ENCODE measurements at regions not wholly inside any gene's neighbourhood (a gene's known extent, or its start where the extent isn't known, plus 50 kb on each side); places are given as distances from the start of the nearest gene placed in this dataset.

DNA sequence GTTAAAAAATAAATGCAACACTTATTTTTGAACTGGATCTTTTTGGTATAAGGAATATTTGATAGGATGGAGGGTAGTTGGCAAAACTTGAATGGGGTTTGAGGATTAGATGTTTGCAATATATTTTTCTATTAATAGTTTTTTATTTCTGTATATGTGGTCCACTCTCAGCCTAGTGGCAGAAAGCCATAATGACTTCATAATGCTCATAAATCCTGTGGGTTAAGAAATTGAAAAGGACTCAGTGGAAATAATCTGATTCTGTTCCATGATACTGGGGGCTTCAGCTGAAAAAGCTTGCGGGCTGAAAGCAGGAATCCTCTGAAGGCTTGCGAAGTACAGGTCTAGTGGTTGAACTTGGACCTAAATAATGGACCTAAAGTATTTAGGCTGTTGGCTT is 1028.6 kb upstream of the PRMT6 start (continued):
- no peak for TF ChIP-seq CHD4 (IDR thresholded peaks at IDR 0.05; ENCODE audit: borderline replicate concordance, low read length)
- TF ChIP-seq RARA (CRISPR knock-in tag; IDR thresholded peaks at IDR 0.05), result no peak
- TF ChIP-seq, protein P1, sequence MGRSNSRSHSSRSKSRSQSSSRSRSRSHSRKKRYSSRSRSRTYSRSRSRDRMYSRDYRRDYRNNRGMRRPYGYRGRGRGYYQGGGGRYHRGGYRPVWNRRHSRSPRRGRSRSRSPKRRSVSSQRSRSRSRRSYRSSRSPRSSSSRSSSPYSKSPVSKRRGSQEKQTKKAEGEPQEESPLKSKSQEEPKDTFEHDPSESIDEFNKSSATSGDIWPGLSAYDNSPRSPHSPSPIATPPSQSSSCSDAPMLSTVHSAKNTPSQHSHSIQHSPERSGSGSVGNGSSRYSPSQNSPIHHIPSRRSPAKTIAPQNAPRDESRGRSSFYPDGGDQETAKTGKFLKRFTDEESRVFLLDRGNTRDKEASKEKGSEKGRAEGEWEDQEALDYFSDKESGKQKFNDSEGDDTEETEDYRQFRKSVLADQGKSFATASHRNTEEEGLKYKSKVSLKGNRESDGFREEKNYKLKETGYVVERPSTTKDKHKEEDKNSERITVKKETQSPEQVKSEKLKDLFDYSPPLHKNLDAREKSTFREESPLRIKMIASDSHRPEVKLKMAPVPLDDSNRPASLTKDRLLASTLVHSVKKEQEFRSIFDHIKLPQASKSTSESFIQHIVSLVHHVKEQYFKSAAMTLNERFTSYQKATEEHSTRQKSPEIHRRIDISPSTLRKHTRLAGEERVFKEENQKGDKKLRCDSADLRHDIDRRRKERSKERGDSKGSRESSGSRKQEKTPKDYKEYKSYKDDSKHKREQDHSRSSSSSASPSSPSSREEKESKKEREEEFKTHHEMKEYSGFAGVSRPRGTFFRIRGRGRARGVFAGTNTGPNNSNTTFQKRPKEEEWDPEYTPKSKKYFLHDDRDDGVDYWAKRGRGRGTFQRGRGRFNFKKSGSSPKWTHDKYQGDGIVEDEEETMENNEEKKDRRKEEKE (IDR thresholded peaks at IDR 0.05), result no peak
- TF ChIP-seq JUND (CRISPR knock-in tag; IDR thresholded peaks at IDR 0.05), result no peak
- TF ChIP-seq, protein P2, sequence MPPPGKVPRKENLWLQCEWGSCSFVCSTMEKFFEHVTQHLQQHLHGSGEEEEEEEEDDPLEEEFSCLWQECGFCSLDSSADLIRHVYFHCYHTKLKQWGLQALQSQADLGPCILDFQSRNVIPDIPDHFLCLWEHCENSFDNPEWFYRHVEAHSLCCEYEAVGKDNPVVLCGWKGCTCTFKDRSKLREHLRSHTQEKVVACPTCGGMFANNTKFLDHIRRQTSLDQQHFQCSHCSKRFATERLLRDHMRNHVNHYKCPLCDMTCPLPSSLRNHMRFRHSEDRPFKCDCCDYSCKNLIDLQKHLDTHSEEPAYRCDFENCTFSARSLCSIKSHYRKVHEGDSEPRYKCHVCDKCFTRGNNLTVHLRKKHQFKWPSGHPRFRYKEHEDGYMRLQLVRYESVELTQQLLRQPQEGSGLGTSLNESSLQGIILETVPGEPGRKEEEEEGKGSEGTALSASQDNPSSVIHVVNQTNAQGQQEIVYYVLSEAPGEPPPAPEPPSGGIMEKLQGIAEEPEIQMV (CRISPR knock-in tag; IDR thresholded peaks at IDR 0.05; ENCODE audit: low read depth), result no peak
- TF ChIP-seq ISX (CRISPR knock-in tag; conservative IDR thresholded peaks at IDR 0.05), result no peak

DNA sequence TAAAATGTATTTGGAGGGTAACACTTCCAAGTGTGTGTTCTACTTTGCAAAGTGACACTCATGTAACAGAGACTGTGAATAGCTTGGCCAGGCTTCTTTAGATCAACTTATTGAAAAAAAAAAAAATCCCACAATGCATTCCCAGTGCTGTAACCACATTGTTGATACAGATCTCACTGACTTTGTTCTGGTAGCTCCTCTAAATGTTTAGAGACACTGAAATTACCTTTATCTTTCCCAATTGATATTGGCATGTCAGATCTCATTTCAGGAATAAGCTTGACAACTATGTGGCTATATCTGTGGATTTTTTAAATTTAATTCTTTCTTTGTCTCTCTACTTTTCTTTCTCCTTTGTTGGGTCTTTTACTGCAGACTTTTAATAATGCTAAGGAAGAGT is 1018.9 kb upstream of the PRMT6 start:
- Histone ChIP-seq H3K27ac (ENCODE audit: extremely low read length, insufficient read depth, low read length) (no peak overlapping the region), H3K4me1 (ENCODE audit: insufficient read depth, low read length) (no peaks in the 10 kb centered on the region), H2AFZ (ENCODE audit: low read length) (no peak overlapping the region), H3K27me3 (ENCODE audit: control insufficient read depth in 1 of 2, insufficient read depth in 2 of 2, low read length in 2 of 2) (no peaks in the 10 kb centered on the region), H3K79me2 (ENCODE audit: insufficient read depth, low read length) (no peaks in the 10 kb centered on the region), H3K36me3 (replicated peaks in 1 of 2; ENCODE audit: control insufficient read depth in 1 of 2, insufficient read depth in 2 of 2, low read length in 2 of 2) (no peaks in the 10 kb centered on the region), H3K4me3 (replicated peaks in 1 of 3; ENCODE audit: insufficient read depth in 1 of 3, low read depth in 2 of 3, low read length in 3 of 3) (no peak overlapping the region), H3K9ac (ENCODE audit: insufficient read depth, low read depth, low read length) (no peak overlapping the region), H3K4me2 (ENCODE audit: low read depth, low read length) (no peak overlapping the region), H4K20me1 (ENCODE audit: insufficient read depth, low read length) (no peaks in the 10 kb centered on the region), H3K9me3 (ENCODE audit: low read length) (peaks cover 74% of the 10 kb centered on the region)
- intact Hi-C loops (cut with micrococcal nuclease; ENCODE audit: unreplicated experiment) (no loop called here), in situ Hi-C loops (cut with HindIII; ENCODE audit: extremely low pct_ligation_motif_present, low pct_unique_long_range_greater_than_20kb) (no loop called here)
- CTCF ChIA-PET (ENCODE audit: low intra/inter-chr PET ratio, low total read pairs), result no interaction called here
- no peak for TF ChIP-seq ZNF333 (CRISPR knock-in tag; IDR thresholded peaks at IDR 0.05; ENCODE audit: borderline replicate concordance)
- TF ChIP-seq, protein P3, sequence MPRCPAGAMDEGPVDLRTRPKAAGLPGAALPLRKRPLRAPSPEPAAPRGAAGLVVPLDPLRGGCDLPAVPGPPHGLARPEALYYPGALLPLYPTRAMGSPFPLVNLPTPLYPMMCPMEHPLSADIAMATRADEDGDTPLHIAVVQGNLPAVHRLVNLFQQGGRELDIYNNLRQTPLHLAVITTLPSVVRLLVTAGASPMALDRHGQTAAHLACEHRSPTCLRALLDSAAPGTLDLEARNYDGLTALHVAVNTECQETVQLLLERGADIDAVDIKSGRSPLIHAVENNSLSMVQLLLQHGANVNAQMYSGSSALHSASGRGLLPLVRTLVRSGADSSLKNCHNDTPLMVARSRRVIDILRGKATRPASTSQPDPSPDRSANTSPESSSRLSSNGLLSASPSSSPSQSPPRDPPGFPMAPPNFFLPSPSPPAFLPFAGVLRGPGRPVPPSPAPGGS (CRISPR knock-in tag; IDR thresholded peaks at IDR 0.05), result no peak
- no peak for TF ChIP-seq KDM4B (CRISPR knock-in tag; IDR thresholded peaks at IDR 0.05)
- ATAC-seq (no peak), FAIRE-seq (no peak), DNase-seq (ENCODE audit: low spot score) (no peak)
- BruUV-seq (replicated peaks), result no TSS peak
- POLR2A ChIA-PET, result no interaction called here
